ENCODE measurements at regions not wholly inside any gene's neighbourhood (a gene's known extent, or its start where the extent isn't known, plus 50 kb on each side); places are given as distances from the start of the nearest gene placed in this dataset.

- TF ChIP-seq EZH2 (IDR thresholded peaks at IDR 0.05; ENCODE audit: insufficient read depth, poor library complexity, severe bottlenecking) (no peak), EZH2phosphoT487 (IDR thresholded peaks at IDR 0.05; ENCODE audit: insufficient read depth, low read depth) (no peak)
Measured at GRCh38 chr13:76741624-76742023, 144.6 kb downstream of the KCTD12 start.
